AG10803 (cell line): ENCODE measurements at regions not wholly inside any gene's neighbourhood (a gene's known extent, or its start where the extent isn't known, plus 50 kb on each side); places are given as distances from the start of the nearest gene placed in this dataset.
"Not testable (repeated sequence)": the region's sequence is repeated elsewhere in the genome, so short reads cannot be mapped to it uniquely, and the experiment has no call there.

ENCODE experiments used
- DNase-seq: peaks from one replicate; pipeline ENCODE4 v3.0.0; 2010; ENCODE audit warnings: low read depth
- H3K4me3 ChIP-seq: 2 replicates; pipeline ENCODE4 v1.5.1; 2011; ENCODE audit warnings: mild to moderate bottlenecking, low read length, control low read depth
- CTCF ChIP-seq: conservative IDR thresholded peaks from 2 replicates; pipeline ENCODE4 v1.5.1; 2011; ENCODE audit warnings: mild to moderate bottlenecking, low read length, control low read depth, inconsistent platforms

- TF ChIP-seq CTCF = no peak
- no peak for DNase-seq
- no peak overlapping the region for H3K4me3 ChIP-seq
Observed at GRCh38 chr4:79747252-79747651, 325.8 kb downstream of the ANTXR2 start.

GRCh38 chr4:79743014-79743413 lies 330.0 kb downstream of the ANTXR2 start:
- TF ChIP-seq CTCF = no peak
- DNase-seq = no peak
- no peak overlapping the region for H3K4me3 ChIP-seq

GRCh38 chr4:79739912-79740311 lies 331.9 kb upstream of the GK2 start:
- no peak for DNase-seq
- H3K4me3 ChIP-seq = no peak overlapping the region
- TF ChIP-seq CTCF = no peak

GRCh38 chr4:79723507-79723906 lies 315.5 kb upstream of the GK2 start:
- TF ChIP-seq CTCF = no peak
- no peak for DNase-seq

GRCh38 chr4:79700356-79700755 lies 292.3 kb upstream of the GK2 start:
- no peak for TF ChIP-seq CTCF
- H3K4me3 ChIP-seq = no peak overlapping the region
- no peak for DNase-seq

More at GRCh38 chr4:79723507-79723906, 315.5 kb upstream of the GK2 start:
- H3K4me3 ChIP-seq = no peak overlapping the region

- H3K4me3 ChIP-seq = no peak overlapping the region
- no peak for TF ChIP-seq CTCF
Observed at GRCh38 chr4:79697444-79697843, 289.4 kb upstream of the GK2 start.

GRCh38 chr4:79696534-79696933 lies 288.5 kb upstream of the GK2 start:
- DNase-seq, H3K4me3 ChIP-seq: not testable (repeated sequence)

More at GRCh38 chr4:79697444-79697843, 289.4 kb upstream of the GK2 start:
- DNase-seq = no peak

- no peak overlapping the region for H3K4me3 ChIP-seq
- TF ChIP-seq CTCF = no peak
- DNase-seq = no peak
Observed at GRCh38 chr4:79695848-79696247, 287.8 kb upstream of the GK2 start.
